SU-DHL-6 (cell line): ENCODE measurements at regions not wholly inside any gene's neighbourhood (a gene's known extent, or its start where the extent isn't known, plus 50 kb on each side); places are given as distances from the start of the nearest gene placed in this dataset.

Source experiments
- EZH2phosphoT487 ChIP-seq: fragments of 200-600 bp; sonication (generic), shearing (Covaris generic); conservative IDR thresholded peaks from 2 replicates; pipeline ENCODE4 v1.6.1; 2018; ENCODE audit warnings: mild to moderate bottlenecking, antibody characterized with exemption, low read length, moderate library complexity, mixed read lengths
- TF ChIP-seq, protein P1 (sequence below): fragments of 200-600 bp; sonication (generic); IDR thresholded peaks from one replicate; pipeline ENCODE4 v1.5.1; 2017; ENCODE audit warnings: antibody characterized with exemption, mild to moderate bottlenecking, low read length, moderate library complexity; ENCODE audit not compliant: insufficient read depth, poor library complexity, severe bottlenecking

GRCh38 chr9:126261584-126262356 lies 64.9 kb upstream of the MVB12B start:
- TF ChIP-seq, protein P1, sequence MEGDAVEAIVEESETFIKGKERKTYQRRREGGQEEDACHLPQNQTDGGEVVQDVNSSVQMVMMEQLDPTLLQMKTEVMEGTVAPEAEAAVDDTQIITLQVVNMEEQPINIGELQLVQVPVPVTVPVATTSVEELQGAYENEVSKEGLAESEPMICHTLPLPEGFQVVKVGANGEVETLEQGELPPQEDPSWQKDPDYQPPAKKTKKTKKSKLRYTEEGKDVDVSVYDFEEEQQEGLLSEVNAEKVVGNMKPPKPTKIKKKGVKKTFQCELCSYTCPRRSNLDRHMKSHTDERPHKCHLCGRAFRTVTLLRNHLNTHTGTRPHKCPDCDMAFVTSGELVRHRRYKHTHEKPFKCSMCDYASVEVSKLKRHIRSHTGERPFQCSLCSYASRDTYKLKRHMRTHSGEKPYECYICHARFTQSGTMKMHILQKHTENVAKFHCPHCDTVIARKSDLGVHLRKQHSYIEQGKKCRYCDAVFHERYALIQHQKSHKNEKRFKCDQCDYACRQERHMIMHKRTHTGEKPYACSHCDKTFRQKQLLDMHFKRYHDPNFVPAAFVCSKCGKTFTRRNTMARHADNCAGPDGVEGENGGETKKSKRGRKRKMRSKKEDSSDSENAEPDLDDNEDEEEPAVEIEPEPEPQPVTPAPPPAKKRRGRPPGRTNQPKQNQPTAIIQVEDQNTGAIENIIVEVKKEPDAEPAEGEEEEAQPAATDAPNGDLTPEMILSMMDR: no peak
- TF ChIP-seq EZH2phosphoT487: no peak
